ENCODE measurements at regions not wholly inside any gene's neighbourhood (a gene's known extent, or its start where the extent isn't known, plus 50 kb on each side); places are given as distances from the start of the nearest gene placed in this dataset.

DNA sequence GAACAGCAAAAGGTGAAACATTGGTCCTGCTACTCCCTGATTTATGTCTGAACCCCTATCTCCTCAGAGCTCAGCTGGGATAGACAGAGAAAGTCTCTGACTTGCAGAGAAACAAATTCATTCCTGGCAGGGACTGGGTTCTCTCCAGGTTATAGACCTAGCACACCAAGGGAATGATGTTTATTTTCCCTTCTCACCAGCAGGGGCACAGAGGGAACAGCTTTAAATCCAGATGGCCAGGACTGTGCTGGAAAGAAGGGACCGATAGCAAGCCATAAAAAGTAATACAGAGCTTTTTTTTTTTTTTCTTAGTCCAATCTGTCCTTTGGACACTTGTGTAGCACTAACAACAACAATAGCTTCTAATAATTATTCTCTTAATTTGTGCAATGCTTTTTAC is 141.1 kb upstream of the C9orf72 start:
- TF ChIP-seq, protein P1, sequence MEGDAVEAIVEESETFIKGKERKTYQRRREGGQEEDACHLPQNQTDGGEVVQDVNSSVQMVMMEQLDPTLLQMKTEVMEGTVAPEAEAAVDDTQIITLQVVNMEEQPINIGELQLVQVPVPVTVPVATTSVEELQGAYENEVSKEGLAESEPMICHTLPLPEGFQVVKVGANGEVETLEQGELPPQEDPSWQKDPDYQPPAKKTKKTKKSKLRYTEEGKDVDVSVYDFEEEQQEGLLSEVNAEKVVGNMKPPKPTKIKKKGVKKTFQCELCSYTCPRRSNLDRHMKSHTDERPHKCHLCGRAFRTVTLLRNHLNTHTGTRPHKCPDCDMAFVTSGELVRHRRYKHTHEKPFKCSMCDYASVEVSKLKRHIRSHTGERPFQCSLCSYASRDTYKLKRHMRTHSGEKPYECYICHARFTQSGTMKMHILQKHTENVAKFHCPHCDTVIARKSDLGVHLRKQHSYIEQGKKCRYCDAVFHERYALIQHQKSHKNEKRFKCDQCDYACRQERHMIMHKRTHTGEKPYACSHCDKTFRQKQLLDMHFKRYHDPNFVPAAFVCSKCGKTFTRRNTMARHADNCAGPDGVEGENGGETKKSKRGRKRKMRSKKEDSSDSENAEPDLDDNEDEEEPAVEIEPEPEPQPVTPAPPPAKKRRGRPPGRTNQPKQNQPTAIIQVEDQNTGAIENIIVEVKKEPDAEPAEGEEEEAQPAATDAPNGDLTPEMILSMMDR (IDR thresholded peaks at IDR 0.05 in 2 of 3, conservative IDR thresholded peaks at IDR 0.05 in 1 of 3; ENCODE audit: control insufficient read depth in 2 of 3, extremely low read depth in 1 of 3, insufficient read depth in 1 of 3, low read depth in 3 of 3, low read length in 3 of 3), result no peak
- TF ChIP-seq RCOR1 (conservative IDR thresholded peaks at IDR 0.05; ENCODE audit: low read depth, low read length) (no peak), NFIC (IDR thresholded peaks at IDR 0.05; ENCODE audit: low read depth, low read length) (no peak), POLR2AphosphoS5 (IDR thresholded peaks at IDR 0.05; ENCODE audit: low read length) (no peak)
